PC-9 (cell line): ENCODE measurements at regions not wholly inside any gene's neighbourhood (a gene's known extent, or its start where the extent isn't known, plus 50 kb on each side); places are given as distances from the start of the nearest gene placed in this dataset.

Experiments used
- CTCF ChIP-seq: fragments of 200-600 bp; sonication (generic); conservative IDR thresholded peaks from 2 replicates; pipeline ENCODE4 v1.6.1; 2017; ENCODE audit warnings: mixed run types, antibody characterized with exemption, mild to moderate bottlenecking, moderate library complexity
- EZH2 ChIP-seq: fragments of 200-600 bp; sonication (generic); IDR thresholded peaks from 2 replicates; pipeline ENCODE4 v1.8.0; 2017; ENCODE audit warnings: antibody characterized with exemption, low read depth

- TF ChIP-seq CTCF, result no peak
- no peak for TF ChIP-seq EZH2
These were observed 171.5 kb upstream of the FRG1 start for GRCh38 chr4:189769131-189769530.
